ENCODE measurements at regions not wholly inside any gene's neighbourhood (a gene's known extent, or its start where the extent isn't known, plus 50 kb on each side); places are given as distances from the start of the nearest gene placed in this dataset.
"Not testable (repeated sequence)": the region's sequence is repeated elsewhere in the genome, so short reads cannot be mapped to it uniquely, and the experiment has no call there.

DNA sequence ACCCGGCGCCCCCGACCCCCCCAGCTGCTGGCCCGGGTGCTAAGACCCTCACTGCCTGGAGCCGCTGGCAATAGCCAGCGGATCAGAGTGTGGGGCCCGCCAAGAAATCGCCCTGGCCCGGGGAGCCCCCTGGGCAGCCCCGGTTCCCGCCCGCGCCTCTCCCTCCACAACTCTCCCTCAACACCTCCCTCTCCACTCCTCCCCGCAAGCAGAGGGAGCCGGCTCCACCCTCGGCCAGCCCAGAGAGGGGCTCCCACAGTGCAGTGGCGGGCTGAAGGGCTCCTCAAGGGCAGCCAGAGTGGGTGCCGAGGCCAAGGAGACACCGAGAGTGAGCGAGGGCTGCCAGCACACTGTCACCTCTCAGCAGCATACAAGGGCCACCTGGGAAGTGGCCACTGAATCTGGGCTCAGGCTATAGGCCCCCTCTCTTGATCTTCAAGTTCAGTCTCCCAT, 385.5 kb downstream of the SEC14L1 start:
- no peak for DNase-seq (ENCODE audit: low read depth)

DNA sequence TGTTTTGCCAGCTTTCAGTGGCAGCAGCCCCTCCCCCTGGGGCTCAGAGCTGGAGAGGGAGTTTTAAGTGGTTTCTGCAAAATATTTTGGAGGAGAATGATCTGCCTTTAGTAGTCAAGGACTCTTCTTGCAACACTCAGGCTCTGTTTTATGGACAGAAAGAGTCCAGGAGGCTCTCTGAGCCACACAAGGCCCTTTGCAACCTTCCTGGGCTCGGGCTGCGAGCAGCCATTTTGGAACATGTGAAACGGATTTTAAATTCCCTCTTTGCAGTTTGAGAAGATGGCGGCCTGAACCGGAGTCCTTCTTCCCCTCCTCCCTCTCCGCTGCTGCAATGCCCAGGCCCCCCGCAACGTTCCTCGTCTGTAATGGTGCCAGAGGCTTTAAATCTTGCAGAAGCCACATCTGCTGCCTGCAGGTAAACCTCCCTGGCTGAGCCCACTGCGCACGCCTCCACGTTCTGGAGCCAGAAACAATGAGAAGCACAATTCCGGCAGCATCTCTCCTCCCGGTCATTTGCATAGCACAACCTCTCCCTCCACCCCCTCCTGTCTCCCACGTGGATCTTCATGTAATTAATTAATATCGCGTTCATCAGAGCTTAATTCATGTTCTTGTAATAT, 386.1 kb downstream of the SEC14L1 start:
- DNase-seq (ENCODE audit: low read depth): no peak

DNA sequence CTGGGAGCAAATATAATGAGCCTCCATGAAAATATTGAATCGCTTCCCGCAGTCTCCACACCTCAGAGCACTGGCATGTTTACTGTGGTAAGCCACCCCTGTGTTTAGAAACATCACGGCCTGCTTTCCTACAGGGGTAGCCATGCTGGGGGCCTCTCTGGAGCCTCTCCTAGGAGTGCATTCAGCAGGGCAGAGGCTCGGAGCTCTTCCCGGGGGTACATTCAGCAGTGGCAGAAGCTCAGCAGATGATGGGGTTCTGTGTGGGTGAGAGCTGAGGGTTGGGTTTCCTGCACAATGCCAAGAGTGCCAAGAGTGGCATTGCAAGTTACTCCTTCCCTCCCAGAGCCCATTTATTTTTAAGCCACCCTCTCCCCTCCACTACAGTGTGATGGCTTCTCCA, 386.6 kb downstream of the SEC14L1 start:
- no peak for DNase-seq (ENCODE audit: low read depth)

DNA sequence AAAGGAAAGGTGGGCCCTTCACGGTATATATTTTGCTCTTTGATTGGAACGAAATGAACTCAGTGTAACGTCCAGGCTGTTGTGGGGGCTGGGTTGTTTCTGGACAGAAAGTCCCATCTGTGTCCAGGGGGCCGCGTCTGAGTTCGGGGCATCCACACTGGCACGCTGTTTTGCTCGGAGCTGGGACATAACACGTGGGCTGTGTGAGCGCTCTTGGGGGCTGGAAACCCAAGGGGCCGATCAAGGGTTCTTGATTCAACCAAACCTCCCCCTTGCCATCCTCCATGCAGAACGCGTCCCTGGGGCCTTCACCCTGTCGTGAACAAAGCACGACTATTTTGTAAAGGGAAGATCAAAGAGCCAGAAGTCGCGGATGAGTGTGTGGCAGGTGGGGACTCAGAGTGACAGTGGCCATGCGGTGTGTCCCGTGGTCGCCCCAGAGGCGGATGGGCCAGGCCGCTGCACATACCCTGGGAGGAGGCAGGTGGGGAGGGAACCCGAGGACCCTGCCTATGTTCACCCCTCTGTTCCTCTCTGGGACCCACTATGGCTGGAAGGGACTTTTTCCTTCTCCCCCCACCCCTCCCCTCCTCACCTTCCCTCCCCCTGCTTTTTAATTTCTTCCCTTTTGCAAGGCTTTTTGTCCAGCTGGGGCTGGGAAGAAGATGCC, 387.2 kb downstream of the SEC14L1 start:
- no peak for DNase-seq (ENCODE audit: low read depth)

DNA sequence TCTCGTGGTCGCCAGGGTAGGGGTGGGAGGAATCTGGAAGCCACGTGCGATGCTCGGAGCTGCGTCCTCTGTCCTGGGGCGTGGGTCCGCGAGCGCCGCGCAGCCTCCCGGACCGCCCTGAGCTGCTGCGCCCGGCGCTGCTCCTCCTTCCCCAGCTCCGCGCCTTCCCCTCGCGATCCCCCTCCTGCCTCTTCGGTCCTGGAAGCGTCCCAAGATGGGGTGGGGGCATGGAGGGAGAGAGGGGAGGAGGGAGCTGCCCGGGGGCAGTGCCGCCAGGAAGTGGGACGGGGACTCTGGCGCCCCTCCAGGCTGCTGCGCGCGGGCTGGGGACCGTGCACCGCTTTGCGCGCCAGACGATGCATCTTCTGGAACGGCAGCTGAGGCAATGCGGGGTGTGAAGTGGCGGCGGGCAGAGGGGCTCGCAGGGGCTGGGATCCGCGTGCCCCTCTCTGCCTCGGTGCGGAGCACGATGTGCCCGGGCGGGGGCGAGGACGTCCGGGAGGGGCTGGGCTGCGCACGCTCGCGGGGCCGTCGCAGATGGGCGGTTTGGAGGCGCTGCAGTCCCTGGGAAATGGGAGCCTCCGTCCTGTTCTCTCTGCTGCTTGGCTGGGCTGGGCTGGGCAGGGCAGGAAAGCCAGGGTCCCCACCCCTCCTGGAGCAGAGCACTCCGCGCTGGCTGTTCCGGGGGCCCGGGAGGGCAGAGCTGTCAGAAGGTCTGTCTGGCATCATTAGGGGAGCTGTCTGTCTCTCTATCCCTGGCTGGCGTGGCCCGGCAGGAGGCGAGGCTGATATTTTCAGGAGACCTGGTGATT, 388.0 kb downstream of the SEC14L1 start:
- peak; percentile 38 for DNase-seq (ENCODE audit: low read depth)

DNA sequence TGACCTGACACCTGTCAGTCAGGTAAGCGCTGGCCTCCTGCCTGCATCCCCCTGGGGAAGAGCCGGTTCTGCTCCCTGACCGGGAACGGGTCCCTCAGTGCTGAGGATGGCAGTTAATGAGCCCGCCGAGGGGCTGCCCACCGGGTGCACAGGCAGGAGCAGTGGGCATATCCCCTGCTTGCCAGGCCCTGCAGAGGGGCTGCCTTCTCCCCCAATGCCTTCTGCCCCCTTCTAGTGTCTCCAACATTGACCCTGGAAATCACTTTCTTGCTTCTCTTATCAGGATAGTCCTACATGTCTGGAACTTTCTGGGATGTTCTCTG, 388.5 kb downstream of the SEC14L1 start:
- no peak for DNase-seq (ENCODE audit: low read depth)

DNA sequence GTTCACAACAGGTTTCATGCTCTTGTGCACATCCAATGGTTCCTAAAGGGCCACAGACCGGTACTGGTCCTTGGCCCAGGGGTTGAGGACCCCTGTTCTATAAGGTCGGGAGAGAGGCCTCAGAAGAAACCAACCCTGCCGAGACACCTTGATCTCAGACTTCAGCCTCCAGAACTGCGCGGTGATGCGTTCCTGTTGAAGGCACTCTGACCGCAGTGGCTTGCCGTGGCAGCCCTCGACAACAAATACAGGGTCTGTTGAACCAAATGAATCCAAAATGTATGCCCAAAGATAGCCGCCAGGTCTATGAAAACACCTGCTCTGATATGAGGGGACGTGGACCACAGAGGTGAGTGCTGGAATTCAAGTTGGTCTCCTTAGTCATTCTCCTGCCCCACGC, 389.8 kb downstream of the SEC14L1 start:
- DNase-seq (ENCODE audit: low read depth): no peak

DNA sequence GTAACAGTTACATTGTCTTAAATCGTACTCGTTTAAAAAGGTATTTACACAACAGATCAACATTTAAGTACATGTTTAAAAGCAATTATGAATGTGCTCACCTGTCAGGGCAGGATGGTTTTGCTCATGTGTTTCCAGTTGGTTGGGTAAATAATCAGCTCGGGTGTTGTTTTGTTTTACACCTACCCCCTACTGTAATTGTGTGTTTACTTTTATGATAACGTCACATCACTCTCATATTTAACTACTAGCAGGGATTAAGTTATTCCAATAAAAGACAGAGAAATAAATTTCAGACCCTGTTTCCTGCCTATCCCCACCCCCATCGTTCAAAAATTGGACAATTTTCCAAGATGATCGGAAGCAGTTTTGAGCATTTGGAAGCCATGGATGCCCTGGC, 390.2 kb downstream of the SEC14L1 start:
- DNase-seq (ENCODE audit: low read depth): no peak

DNA sequence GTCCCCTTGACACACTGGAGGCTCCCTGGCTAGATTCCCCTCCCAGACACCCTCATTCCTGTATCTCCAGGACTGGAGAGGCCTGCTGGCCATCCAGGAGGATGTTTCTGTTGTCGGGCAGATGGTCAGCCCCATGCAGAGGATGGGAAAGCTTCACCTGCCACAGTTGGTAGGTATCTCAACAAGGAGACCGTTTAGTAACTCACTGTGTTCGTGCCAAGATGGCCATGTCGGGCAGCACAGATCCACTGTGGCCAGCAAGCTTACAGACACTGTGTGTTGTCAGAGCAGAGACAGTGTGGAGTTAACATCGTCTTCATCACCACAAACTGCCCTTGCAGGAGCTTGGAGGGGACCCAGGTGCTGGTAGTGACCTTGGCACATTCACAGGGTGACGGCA, 390.9 kb downstream of the SEC14L1 start:
- no peak for DNase-seq (ENCODE audit: low read depth)

DNA sequence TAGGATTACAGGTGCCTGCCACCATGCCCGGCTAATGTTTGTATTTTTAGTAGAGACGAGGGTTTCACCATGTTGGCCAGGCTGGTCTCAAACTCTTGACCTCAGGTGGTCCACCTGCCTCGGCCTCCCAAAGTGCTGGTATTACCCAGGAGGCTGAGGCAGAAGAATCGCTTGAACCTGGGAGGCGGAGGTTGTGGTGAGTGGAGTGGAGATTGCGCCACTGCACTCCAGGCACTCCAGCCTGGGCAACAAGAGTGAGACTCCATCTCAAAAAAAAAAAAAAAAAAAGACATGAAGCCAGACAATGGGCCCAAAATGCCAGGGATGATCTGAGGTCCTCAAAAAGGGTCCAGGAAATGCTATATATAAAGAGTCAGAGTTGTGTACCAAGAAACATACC, 392.9 kb downstream of the SEC14L1 start:
- DNase-seq (ENCODE audit: low read depth): not testable (repeated sequence)

DNA sequence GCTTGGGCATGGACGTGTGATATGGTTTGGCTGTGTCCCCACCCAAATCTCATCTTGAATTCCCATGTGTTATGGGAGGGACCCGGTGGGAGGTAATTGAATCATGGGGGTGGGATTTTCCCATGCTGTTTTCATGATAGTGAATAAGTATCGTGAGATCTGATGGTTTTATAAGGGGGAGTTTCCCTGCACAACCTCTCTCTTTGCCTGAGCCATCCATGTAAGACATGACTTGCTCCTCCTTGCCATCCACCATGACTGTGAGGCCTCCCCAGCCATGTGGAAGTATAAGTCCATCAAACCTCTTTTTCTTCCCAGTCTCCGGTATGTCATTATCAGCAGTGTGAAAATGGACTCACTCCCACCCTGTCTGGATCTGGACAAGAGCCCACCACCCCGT, 393.4 kb downstream of the SEC14L1 start:
- no peak for DNase-seq (ENCODE audit: low read depth)

DNA sequence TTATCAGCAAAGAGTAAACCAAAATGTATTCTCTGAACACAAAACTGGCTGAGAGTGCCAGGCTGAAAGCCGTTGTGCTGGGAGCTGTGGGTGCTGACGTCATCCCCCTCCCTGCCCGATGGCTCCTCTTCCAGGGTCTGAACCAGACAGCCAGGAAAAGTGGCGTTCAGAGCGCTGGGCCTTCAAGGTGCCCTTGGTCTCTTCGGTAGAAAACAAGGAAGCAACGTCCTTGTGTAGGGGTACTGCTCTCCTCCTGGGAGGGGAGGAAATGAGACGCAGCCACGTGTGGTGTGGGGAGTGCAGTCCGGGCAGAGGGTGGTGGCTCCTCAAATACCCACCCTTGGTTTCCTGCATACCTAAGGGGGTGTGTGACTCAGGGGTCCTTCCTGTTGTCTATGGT, 394.7 kb downstream of the SEC14L1 start:
- no peak for DNase-seq (ENCODE audit: low read depth)

DNA sequence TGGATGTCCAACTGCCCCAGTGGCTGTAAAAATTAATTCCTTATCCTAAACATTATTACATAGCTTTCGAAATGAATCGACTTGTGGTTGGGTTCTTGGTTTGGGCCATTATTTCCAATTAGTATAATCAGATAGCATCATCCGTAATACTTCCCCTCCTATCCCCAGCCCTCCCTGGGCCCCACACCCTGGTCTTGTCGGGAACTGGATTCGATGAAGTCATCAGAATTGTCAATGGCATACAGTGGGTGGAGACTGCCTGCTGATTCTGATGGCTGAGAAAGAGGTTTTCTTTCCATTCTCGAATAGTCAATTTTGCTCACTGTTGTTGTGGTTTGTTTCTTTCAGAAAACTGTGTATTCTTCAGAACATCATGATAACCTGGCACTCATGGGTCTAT, 395.1 kb downstream of the SEC14L1 start:
- no peak for DNase-seq (ENCODE audit: low read depth)

DNA sequence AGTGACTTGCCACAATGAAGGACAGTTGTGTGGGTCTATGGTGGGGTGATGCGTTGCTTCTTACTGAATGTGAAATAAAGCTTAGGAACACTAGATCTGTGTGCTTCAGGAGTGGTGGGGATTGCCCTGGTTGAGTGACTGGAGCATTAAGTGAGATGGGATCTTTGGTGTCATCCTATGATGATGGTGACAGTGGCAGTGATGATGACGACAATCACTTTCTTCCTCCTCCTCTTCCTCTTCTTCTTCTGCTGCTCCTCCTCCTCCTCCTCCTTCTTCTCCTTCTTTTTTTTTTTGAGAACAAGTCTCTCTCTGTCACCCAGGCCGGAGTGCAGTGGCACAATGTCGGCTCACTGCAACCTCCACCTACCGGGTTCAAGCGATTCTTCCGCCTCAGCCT, 396.8 kb downstream of the SEC14L1 start:
- DNase-seq (ENCODE audit: low read depth): no peak

DNA sequence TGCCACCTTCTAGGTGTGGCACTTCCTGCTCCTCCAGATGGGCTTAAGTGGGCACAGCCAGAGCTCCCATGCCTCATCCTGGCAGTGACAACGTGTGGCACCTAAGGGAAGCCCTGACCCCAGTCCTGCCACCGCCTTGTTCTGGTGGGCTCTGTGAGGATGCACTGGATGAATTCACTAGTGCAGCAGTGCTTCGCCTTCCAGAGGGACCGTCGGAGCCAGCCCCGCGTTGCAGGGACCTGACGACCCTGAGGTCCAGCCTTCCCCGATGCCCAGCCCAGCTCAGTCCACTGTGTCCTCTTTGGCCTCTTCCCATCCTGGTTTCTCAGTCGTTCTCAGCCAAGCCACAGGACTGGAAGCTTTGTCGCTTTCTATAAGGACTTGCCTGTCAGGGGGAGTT, 399.8 kb downstream of the SEC14L1 start:
- no peak for DNase-seq (ENCODE audit: low read depth)

DNA sequence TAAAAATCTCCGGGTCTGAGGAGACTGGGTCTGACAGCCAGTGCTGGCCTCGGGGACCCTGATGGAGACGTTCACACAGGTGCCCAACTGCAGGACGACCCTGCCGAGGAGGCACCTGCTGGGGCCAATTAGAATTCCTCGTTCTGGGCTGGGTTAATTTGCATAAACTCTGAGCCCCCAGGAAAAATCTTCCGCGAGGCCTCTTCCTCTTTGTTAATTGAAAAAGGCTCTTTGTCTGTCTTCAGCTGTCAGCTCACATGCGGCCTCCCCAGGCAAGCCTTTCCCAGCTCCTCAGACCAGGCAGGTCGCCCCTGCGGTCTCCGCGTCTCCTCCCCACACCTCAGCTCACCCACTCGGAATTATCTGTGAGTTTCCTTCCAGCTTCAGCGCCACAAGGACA, 400.2 kb downstream of the SEC14L1 start:
- DNase-seq (ENCODE audit: low read depth): no peak

DNA sequence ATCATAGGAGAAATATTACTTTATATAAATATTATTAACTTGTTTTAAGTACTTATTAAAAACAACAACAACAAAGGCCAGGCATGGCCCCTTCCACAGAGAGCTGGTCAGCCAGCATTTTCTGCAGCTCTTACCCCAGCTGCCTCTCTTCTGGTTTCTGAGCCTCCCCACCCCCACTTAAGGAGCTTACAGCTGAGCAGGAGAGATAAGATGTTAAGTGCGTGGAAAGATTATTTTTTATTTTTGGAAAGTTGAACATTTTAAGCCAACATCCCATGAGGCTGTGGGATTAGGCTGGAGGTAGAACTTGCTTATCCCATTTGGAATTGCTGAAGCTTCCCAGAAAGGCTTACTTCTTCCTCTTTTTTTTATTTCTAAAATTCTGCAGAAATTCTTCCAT, 401.2 kb downstream of the SEC14L1 start:
- DNase-seq (ENCODE audit: low read depth): no peak

DNA sequence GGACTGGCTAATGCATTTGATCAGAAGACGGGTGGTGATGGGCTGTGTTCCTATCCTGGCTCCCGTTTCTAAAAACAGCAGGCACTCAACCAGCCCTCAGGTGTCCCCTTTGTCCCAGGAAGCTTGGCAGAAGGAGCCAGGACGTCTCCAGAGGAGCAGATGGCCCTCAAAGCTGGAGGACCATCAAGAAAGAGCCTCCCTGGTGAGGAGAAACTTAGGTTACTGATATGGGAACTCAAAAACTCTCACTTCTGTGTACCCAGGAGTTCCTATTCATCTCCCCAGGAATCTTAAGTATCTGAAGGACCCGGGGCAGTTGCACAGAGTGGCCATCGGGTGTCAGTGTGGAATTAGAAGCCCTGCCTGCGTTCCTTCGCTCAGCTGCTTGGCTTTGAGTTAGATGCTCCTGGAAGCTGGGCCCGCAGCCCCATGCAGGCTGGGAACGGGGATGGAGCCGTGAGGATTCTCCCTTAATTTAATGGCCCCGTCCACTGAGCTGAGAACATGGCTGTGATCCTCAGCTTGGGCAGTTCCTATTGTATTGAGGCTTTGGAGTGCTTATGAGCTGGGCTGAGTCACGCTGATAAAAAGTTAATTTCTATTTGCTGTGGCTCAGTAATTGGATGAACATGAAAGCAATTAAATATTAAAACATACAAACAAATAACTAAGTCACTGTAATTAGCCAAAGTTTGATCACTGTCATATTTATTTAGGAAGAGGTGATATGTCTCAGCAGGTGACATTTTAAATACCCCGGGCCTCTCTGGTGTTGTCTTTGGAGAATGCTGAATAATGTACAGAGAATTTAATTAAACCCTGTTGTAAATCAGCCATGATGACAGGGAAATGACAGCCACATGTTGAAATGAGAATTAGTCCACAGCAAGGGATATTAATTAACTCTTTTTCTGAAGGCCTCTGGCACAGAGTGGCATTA, 402.1 kb downstream of the SEC14L1 start:
- peak; percentile 38 for DNase-seq (ENCODE audit: low read depth)

DNA sequence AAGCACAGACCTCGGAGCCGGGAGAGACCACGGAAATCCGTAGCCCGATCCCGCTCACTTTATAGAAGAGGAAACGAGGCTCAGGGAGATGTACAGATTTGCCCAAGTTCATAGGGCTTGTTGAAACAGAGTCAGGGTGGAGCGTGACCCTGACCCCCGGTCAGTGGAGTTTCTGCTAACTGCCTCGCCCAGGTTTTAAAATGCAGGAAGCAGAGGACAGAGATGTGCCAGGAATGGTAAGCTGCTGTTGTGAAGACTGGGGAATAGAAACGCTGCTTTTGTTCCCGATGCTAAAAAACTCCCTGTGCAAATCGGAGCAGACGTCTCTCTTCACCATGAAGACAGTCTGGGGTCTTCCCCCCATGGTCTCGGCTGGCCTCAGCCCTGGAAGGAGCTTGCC, 403.0 kb downstream of the SEC14L1 start:
- DNase-seq (ENCODE audit: low read depth): no peak

DNA sequence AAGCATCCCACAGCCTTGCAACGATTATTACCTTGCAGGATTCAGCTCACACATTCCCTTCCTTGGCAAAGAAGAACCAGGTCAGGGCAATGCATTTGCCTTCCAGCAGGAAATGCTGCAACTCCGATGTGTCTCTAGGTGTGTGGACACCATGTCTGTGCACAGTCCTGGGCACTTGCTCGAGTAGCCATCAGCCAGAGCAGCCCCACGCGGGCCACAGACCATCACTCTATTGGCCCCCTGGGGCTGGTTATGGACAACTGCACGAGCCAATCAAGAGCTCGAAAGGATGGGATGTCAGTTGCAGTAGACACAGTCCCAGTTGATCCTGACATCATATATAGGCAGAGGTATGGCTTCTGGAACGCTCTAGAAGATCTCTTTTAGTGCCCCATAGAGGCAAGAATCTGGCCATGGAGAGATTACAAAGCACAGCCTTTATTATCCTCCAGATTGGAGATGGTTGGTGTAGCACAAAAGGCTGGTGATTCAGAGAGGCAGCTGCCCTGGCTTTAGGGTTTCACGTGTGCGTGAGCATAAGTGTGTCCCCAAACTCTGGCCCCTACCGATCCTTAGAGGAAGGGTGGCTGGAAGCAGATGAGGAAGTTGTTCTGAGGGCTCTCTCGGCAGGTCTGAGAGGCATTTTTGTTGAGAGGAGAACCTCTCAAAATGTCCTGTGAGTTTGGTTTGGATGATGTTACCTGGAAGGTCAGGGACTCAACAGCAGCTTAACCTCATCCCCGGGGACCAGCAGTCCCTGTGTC, 403.8 kb downstream of the SEC14L1 start:
- no peak for DNase-seq (ENCODE audit: low read depth)

DNA sequence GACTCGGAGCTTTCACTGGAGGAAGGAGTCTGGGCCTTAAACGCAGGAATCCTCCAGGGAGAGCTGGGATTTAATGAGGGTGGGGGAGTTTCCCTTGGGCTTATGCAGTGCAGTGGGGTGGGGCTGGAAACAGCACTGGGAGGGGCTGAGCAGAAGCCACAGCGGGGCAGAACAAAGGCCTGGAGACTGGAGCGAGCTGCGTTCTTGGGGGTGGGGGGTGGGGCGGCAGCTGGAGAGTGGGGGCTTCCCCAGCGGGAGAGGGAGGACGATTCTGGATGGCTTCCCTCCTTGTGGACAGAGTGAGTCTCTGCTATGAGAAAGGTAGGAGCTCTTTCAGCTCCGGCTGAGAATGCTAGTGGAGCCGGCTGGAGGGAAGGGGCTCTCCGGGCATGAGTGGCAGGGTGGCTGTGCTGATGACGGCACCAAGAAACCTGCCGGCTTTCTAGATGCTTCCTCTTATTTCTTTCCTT, 406.0 kb downstream of the SEC14L1 start:
- DNase-seq (ENCODE audit: low read depth): no peak

All from activated T-cell treated with anti-CD3 and anti-CD28 coated beads for 48 hours (primary cell).